GM12872 (cell line): ENCODE measurements at regions not wholly inside any gene's neighbourhood (a gene's known extent, or its start where the extent isn't known, plus 50 kb on each side); places are given as distances from the start of the nearest gene placed in this dataset.

ENCODE experiments used
- TF ChIP-seq, protein P1 (sequence below): IDR thresholded peaks from 3 replicates; pipeline ENCODE4 v1.5.1; 2011; ENCODE audit warnings: low read depth, mild to moderate bottlenecking, low read length, moderate library complexity; ENCODE audit not compliant: insufficient read depth

DNA sequence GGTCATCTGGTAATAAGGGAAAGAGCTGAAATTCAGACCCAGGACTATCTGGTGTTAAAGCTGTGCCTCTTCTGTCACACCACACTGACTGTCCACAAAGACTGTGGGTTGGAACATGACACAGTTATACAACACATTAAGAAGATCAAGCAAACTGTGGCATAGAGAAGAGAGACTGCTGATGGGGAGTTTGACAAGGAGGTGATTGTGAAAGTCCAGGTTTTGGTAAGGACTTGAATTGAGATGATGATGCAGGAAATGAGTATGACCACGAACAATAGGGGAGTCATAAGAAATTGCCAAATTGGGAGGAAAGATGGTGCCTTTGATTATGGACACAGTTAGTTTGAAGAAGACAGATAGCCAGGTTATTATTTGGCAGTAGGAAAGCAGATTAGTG, 163.4 kb downstream of the PDGFRA start:
- TF ChIP-seq, protein P1, sequence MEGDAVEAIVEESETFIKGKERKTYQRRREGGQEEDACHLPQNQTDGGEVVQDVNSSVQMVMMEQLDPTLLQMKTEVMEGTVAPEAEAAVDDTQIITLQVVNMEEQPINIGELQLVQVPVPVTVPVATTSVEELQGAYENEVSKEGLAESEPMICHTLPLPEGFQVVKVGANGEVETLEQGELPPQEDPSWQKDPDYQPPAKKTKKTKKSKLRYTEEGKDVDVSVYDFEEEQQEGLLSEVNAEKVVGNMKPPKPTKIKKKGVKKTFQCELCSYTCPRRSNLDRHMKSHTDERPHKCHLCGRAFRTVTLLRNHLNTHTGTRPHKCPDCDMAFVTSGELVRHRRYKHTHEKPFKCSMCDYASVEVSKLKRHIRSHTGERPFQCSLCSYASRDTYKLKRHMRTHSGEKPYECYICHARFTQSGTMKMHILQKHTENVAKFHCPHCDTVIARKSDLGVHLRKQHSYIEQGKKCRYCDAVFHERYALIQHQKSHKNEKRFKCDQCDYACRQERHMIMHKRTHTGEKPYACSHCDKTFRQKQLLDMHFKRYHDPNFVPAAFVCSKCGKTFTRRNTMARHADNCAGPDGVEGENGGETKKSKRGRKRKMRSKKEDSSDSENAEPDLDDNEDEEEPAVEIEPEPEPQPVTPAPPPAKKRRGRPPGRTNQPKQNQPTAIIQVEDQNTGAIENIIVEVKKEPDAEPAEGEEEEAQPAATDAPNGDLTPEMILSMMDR = no peak

DNA sequence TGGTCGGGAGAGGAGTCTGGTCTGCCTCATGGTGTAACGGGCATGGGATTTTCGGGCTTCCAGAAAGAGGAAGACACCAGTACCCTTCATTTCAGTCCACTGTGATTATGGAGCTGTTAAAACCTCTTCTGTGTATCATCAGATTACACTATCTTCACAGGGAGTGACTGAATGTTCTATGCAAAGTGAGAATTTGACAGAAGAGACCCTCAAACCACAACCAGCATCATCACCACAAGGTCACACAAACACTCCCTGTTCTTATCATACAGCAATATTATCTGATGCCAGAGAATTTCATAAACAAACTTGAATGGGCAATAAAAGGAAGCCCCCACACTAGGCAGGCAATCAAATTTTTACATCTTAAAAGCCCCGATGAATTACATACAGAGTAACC, 164.2 kb downstream of the PDGFRA start:
- TF ChIP-seq, protein P1 = no peak

DNA sequence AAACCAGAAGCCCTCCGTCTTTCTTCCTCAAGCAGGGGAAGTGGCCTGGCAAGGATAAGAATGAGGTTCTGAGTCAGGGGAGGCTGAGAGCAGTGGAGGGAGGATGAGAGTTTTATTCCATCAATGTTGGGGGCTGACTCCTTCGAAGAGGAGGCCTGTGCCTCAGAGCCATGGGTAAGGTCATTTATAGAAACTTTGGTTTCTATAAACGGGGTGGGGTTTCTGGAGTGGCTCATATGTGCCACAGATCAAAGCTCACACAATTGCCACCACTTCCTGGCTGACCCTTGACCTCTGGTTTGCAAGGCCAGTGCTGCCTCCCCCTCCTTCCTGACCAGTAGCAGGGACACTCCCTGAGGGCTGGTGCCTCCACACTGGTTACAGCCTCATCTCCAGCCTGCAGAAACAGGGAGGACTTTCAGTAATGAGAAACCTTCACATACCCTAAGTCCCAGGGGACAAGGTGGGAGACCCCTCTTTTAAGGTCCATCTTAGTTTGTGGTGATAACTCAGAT, 166.0 kb downstream of the PDGFRA start:
- TF ChIP-seq, protein P1 = no peak

DNA sequence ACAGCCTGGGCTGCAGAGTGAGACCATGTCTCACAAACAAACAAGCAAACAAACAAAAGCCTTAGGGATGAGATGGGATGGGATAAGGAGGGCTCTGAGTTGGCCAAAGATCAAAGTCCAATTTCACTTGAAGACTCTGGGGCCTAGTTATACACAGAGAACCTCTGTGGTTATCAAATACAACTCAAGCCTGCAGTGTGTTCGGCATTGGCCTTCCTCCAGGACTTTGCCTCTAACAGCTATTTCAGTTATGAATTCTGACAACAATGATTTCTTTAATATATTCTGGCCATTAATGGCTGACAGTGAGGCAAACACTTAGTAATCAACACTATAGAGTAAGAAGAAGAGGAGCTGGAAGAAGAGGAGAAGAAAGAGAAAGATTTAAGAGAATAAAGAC, 171.1 kb downstream of the PDGFRA start:
- TF ChIP-seq, protein P1 = no peak

DNA sequence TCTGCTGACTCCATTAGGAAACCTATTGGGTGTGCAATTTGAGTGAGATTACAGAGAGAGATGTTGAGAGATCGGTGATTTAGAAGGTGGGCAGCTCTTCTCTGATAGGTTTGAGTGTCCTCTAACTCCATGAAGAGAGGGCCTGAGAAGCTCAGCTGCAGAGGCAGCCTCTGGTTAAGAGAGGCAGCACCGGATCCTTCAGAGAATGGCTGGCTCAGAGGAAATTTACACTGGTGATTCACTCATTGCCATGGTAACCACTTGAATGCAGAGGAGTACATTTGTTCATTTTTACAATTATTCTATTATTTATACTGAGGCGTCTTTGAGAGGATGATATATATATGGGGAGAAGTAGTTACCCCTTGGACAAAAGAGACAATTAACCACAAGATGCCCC, 171.7 kb downstream of the PDGFRA start:
- TF ChIP-seq, protein P1 = no peak

DNA sequence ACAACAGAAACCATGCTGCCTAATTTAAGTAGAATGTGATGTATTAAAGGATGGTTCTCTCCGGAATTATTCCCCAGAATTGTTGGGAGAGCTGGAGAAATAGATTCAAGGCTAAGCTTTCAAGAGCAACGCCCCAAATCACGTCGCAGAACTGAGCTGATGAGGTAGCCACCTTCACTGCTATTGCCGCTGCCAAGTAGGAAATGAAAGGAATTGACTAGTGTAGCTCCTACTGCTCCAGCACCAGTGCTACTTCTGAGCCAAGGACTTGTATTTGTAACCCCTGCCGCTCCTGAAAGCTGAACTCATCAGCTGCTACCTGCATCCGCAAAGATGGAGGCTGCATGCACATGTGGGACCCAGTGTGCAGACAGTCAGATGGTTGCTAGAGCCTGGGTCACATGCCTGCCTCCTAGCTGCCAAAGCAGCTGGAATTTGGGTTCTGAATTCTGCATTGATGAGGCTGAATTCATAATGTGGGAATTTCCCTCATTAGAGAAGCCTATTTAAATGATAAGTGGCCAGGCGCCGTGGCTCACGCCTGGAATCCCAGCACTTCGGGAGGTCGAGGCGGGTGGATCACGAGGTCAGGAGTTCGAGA, 173.9 kb downstream of the PDGFRA start:
- TF ChIP-seq, protein P1 = no peak

DNA sequence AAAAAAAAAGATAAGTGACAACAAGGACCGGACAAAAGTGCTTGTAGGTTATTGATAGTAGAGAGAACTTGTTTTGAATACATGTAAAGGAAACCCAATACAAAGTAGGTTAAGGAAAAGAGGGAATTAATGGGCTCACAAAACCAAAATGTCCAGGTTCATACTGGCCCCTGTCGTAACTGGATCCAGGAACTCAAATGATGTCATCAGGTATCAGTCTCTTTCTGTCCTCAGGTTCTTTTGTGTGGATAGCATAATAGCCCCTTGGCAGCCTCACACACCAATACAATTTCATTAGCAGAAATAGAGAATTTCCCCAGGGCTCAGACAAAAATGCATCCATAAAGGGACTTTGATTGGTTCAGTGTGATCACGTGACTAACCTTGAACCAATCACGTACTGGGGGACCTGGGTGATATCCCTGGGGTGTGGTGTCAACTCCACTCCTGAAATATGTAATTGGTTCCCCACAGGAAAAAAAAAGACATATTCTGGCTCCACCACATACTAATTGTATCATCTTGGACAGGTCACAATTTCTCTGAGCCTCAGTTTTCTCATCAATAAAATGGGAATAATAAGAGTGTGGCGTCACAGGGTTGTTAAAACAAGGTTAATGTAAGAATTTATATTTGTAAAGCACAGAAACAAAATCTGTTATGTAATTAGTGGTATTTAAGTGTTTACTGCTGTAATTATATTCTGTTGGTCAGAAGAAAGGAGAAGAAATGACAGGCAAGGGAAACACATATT, 174.8 kb downstream of the PDGFRA start:
- TF ChIP-seq, protein P1 = no peak
